B cell (primary cell): ENCODE measurements at regions not wholly inside any gene's neighbourhood (a gene's known extent, or its start where the extent isn't known, plus 50 kb on each side); places are given as distances from the start of the nearest gene placed in this dataset.

Experiments
- CTCF ChIP-seq: fragments of 200-600 bp; IDR thresholded peaks from one replicate; pipeline ENCODE4 v1.8.0; 2022; ENCODE audit warnings: antibody characterized with exemption, mild to moderate bottlenecking
- EZH2 ChIP-seq: IDR thresholded peaks from 2 replicates; pipeline ENCODE4 v1.6.1; 2012; ENCODE audit warnings: borderline replicate concordance, low read depth, mild to moderate bottlenecking, moderate library complexity, low read length; ENCODE audit not compliant: insufficient read depth, poor library complexity, severe bottlenecking

DNA sequence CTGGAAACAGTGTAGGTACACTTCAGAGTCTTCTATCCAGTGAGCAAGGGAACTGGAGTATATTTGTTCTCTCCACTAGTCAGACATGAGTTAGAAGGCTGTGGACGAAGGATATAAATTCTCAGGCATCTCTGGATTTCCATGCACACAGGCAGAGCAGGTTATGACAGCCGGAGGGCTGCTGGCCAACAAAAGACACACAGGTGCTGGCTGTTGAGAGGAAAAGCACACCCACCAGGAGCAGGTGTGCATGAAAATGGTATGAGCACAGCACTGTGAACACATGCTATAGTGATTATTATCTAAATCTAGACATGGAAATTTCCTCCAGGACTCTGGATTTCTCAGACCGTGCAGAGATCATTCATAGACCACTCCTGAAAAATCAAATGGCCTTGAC lies 444.7 kb upstream of the RPS6KA3 start:
- TF ChIP-seq CTCF (no peak), EZH2 (no peak)
